ENCODE measurements at regions not wholly inside any gene's neighbourhood (a gene's known extent, or its start where the extent isn't known, plus 50 kb on each side); places are given as distances from the start of the nearest gene placed in this dataset.

DNA sequence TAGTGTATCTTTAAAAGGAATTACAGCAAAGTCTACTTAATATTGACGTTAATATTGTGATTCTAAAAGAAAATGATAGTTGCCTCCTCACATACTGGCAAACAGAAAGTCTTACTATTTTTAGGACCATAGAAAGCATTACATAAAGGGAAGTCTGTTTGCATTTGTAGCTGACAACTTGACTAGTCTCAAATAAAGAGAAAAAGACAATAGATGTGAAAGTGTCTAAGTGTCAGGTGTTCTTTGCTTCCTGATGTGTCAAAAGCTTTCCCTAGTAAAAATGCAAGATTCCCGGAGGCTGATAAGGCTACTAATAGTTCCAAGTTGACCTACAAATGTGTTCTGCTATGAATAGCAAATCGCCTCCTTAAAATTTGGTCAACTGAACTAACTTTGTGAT, 259.7 kb downstream of the CDH10 start:
- ATAC-seq: no peak
- TF ChIP-seq ZNF8 (CRISPR knock-in tag; IDR thresholded peaks at IDR 0.05) (no peak), CSDC2 (CRISPR knock-in tag; IDR thresholded peaks at IDR 0.05) (no peak), GLIS3 (CRISPR knock-in tag; IDR thresholded peaks at IDR 0.05) (no peak), CSRNP3 (CRISPR knock-in tag; IDR thresholded peaks at IDR 0.05) (no peak), ZFP30 (CRISPR knock-in tag; IDR thresholded peaks at IDR 0.05) (no peak)
- TF ChIP-seq, protein P1, sequence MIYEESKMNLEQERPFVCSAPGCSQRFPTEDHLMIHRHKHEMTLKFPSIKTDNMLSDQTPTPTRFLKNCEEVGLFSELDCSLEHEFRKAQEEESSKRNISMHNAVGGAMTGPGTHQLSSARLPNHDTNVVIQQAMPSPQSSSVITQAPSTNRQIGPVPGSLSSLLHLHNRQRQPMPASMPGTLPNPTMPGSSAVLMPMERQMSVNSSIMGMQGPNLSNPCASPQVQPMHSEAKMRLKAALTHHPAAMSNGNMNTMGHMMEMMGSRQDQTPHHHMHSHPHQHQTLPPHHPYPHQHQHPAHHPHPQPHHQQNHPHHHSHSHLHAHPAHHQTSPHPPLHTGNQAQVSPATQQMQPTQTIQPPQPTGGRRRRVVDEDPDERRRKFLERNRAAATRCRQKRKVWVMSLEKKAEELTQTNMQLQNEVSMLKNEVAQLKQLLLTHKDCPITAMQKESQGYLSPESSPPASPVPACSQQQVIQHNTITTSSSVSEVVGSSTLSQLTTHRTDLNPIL (CRISPR knock-in tag; IDR thresholded peaks at IDR 0.05; ENCODE audit: low read depth): no peak

DNA sequence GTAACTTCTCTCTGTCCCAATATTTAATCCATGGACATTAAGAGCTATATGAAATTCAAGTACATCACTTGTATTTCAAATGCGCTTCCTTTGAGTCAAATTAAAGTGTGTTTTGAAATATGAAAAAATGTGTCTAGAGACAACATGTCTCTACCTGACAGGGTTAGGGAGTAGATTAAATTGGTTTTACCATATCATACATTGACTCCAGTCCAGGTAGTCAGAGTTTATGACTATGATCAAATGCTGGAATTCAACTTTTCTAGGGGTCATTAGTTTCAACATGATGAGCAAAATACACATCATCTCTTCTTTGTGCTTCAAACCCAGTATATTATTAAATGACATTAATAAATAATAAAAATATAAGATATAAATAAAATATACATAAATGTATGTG, 259.2 kb downstream of the CDH10 start:
- ATAC-seq: no peak
- no peak for TF ChIP-seq ESRRG (CRISPR knock-in tag; IDR thresholded peaks at IDR 0.05)
- no peak for TF ChIP-seq ZFP3 (CRISPR knock-in tag; IDR thresholded peaks at IDR 0.05)
- no peak for TF ChIP-seq RARB (CRISPR knock-in tag; IDR thresholded peaks at IDR 0.05)
- no peak for TF ChIP-seq ZNF70 (CRISPR knock-in tag; IDR thresholded peaks at IDR 0.05)
- no peak for TF ChIP-seq ISL1 (CRISPR knock-in tag; IDR thresholded peaks at IDR 0.05)

DNA sequence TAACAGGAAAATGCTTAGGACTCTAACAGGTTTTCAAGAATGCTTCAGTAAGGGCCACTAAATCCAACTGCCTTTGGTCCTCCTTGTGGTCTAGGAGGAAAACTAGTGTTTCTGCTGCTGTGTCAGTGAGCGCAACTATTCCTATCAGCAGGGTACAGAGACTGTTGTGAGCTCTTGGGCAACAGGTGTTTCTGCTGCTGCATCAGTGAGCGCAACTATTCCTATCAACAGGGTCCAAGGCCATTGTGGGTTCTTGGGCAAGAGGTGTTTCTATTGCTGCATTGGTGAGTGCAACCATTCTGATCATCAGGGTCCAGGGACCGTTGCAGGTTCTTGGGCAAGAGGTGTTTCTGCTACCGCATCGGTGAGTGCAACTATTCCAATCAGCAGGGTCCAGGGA, 256.3 kb downstream of the CDH10 start:
- no peak for TF ChIP-seq ZNF8 (CRISPR knock-in tag; IDR thresholded peaks at IDR 0.05)
- TF ChIP-seq ESRRG (CRISPR knock-in tag; IDR thresholded peaks at IDR 0.05): no peak
- TF ChIP-seq RARB (CRISPR knock-in tag; IDR thresholded peaks at IDR 0.05): no peak
- no peak for TF ChIP-seq ZFP3 (CRISPR knock-in tag; IDR thresholded peaks at IDR 0.05)
- no peak for TF ChIP-seq SNAI2 (CRISPR knock-in tag; IDR thresholded peaks at IDR 0.05)
- TF ChIP-seq OSR1 (CRISPR knock-in tag; IDR thresholded peaks at IDR 0.05): no peak
- no peak for ATAC-seq

GRCh38 chr5:24389968-24390367, 254.8 kb downstream of the CDH10 start:
- no peak for ATAC-seq
- TF ChIP-seq SNAI2 (CRISPR knock-in tag; IDR thresholded peaks at IDR 0.05) (no peak), GLIS3 (CRISPR knock-in tag; IDR thresholded peaks at IDR 0.05) (no peak), ZFP3 (CRISPR knock-in tag; IDR thresholded peaks at IDR 0.05) (no peak)

- no peak for TF ChIP-seq RARB (CRISPR knock-in tag; IDR thresholded peaks at IDR 0.05)
- no peak for TF ChIP-seq PPARA (CRISPR knock-in tag; IDR thresholded peaks at IDR 0.05; ENCODE audit: borderline replicate concordance)
- TF ChIP-seq TCF4 (CRISPR knock-in tag; IDR thresholded peaks at IDR 0.05; ENCODE audit: borderline replicate concordance): no peak
- no peak for ATAC-seq
Measured at GRCh38 chr5:24391816-24392215, 253.0 kb downstream of the CDH10 start.

GRCh38 chr5:24397601-24398000, 247.2 kb downstream of the CDH10 start:
- TF ChIP-seq ISL1 (CRISPR knock-in tag; IDR thresholded peaks at IDR 0.05) (no peak), ZNF565 (CRISPR knock-in tag; conservative IDR thresholded peaks at IDR 0.05; ENCODE audit: low read depth) (no peak), POU6F1 (CRISPR knock-in tag; IDR thresholded peaks at IDR 0.05; ENCODE audit: borderline replicate concordance, low read depth) (no peak), TCF4 (CRISPR knock-in tag; IDR thresholded peaks at IDR 0.05; ENCODE audit: borderline replicate concordance) (no peak), TSHZ2 (CRISPR knock-in tag; IDR thresholded peaks at IDR 0.05) (no peak), ARNTL (CRISPR knock-in tag; IDR thresholded peaks at IDR 0.05; ENCODE audit: borderline replicate concordance, low read depth) (no peak), ZFP3 (CRISPR knock-in tag; IDR thresholded peaks at IDR 0.05) (no peak), OSR1 (CRISPR knock-in tag; IDR thresholded peaks at IDR 0.05) (no peak), ESRRG (CRISPR knock-in tag; IDR thresholded peaks at IDR 0.05) (no peak)
- TF ChIP-seq, protein P2, sequence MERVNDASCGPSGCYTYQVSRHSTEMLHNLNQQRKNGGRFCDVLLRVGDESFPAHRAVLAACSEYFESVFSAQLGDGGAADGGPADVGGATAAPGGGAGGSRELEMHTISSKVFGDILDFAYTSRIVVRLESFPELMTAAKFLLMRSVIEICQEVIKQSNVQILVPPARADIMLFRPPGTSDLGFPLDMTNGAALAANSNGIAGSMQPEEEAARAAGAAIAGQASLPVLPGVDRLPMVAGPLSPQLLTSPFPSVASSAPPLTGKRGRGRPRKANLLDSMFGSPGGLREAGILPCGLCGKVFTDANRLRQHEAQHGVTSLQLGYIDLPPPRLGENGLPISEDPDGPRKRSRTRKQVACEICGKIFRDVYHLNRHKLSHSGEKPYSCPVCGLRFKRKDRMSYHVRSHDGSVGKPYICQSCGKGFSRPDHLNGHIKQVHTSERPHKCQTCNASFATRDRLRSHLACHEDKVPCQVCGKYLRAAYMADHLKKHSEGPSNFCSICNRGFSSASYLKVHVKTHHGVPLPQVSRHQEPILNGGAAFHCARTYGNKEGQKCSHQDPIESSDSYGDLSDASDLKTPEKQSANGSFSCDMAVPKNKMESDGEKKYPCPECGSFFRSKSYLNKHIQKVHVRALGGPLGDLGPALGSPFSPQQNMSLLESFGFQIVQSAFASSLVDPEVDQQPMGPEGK (CRISPR knock-in tag; IDR thresholded peaks at IDR 0.05; ENCODE audit: borderline replicate concordance): no peak

More at GRCh38 chr5:24397601-24398000, 247.2 kb downstream of the CDH10 start:
- no peak for ATAC-seq

All from SK-N-SH treated with all-trans-retinoic acid at 6 μM for 48 hours (cell line).